Fibroblast of villous mesenchyme (primary cell): ENCODE measurements at regions not wholly inside any gene's neighbourhood (a gene's known extent, or its start where the extent isn't known, plus 50 kb on each side); places are given as distances from the start of the nearest gene placed in this dataset.
"Not testable (repeated sequence)": the region's sequence is repeated elsewhere in the genome, so short reads cannot be mapped to it uniquely, and the experiment has no call there.

Source experiments
- DNase-seq: peaks from one replicate; pipeline ENCODE4 v3.0.0-alpha.2; 2010; ENCODE audit warnings: low read depth
- H3K4me3 ChIP-seq: 2 replicates; pipeline ENCODE4 v1.5.1; 2011; ENCODE audit warnings: low read depth, mild to moderate bottlenecking, low read length
- TF ChIP-seq, protein P1 (sequence below): IDR thresholded peaks from 2 replicates; pipeline ENCODE4 v1.5.1; 2012; ENCODE audit warnings: low read depth, mild to moderate bottlenecking, low read length; ENCODE audit not compliant: insufficient read depth

DNA sequence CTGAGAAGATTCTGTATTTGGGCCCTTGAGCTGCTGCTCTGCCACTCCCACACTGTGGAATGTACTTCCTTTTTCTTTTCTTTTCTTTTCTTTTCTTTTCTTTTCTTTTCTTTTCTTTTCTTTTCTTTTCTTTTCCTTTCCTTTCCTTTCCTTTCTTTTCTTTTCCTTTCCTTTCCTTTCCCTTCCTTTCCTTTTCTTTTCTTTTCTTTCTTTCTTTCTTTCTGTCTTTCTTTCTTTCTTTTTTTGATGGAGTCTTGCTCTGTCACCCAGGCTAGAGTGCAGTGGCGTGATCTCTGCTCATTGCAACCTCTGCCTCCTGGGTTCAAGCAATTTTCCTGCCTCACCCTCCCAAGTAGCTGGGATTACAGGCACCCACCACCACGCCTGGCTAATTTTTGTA is 89.8 kb downstream of the DNAAF6 start:
- not testable (repeated sequence) for DNase-seq, H3K4me3 ChIP-seq

DNA sequence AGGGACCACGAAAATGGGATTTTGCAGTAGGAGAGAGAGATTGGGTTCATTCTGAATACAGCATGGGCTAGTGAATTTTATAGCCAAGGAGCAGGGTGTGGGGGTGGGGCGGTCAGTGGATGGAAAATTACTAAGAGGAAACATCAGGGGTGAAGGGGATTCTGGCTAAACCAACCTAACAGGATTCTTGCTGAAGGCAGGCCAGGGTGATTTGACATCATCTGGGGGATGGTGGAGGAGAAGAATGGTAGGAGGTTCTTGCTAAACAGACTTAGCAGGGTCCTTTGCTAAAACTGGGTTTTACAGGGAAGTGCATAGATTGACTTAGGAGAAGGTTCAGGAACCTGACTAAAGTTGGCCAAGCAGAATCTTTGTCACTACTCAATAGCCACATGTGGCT is 91.9 kb downstream of the DNAAF6 start:
- TF ChIP-seq, protein P1, sequence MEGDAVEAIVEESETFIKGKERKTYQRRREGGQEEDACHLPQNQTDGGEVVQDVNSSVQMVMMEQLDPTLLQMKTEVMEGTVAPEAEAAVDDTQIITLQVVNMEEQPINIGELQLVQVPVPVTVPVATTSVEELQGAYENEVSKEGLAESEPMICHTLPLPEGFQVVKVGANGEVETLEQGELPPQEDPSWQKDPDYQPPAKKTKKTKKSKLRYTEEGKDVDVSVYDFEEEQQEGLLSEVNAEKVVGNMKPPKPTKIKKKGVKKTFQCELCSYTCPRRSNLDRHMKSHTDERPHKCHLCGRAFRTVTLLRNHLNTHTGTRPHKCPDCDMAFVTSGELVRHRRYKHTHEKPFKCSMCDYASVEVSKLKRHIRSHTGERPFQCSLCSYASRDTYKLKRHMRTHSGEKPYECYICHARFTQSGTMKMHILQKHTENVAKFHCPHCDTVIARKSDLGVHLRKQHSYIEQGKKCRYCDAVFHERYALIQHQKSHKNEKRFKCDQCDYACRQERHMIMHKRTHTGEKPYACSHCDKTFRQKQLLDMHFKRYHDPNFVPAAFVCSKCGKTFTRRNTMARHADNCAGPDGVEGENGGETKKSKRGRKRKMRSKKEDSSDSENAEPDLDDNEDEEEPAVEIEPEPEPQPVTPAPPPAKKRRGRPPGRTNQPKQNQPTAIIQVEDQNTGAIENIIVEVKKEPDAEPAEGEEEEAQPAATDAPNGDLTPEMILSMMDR: no peak
- DNase-seq: no peak
- H3K4me3 ChIP-seq: no peak overlapping the region

DNA sequence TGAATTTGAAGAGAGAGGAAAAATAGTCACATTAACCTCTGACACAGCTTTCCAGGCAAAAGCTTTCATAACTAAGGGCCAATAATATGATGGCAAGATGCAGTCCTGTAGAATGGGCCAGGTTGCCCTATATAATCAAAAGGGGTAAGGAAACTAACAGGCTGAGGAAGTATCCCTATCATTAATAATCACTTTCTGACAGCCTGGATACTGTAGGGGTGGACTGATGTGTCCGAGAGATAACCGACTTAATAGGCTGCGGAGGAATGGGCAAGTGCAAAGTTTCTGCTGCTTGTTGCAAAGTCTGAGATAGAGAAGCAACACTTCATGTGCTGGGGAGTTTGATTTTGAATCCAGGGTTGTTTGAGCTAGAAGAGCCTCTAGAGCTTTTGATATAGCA is 94.8 kb downstream of the DNAAF6 start:
- DNase-seq: no peak
- TF ChIP-seq, protein P1: no peak

GRCh38 chrX:107304141-107304540 is 97.7 kb downstream of the DNAAF6 start:
- DNase-seq: no peak
- TF ChIP-seq, protein P1: no peak
- no peak overlapping the region for H3K4me3 ChIP-seq

More for the DNA sequence above, 94.8 kb downstream of the DNAAF6 start:
- H3K4me3 ChIP-seq: no peak overlapping the region

DNA sequence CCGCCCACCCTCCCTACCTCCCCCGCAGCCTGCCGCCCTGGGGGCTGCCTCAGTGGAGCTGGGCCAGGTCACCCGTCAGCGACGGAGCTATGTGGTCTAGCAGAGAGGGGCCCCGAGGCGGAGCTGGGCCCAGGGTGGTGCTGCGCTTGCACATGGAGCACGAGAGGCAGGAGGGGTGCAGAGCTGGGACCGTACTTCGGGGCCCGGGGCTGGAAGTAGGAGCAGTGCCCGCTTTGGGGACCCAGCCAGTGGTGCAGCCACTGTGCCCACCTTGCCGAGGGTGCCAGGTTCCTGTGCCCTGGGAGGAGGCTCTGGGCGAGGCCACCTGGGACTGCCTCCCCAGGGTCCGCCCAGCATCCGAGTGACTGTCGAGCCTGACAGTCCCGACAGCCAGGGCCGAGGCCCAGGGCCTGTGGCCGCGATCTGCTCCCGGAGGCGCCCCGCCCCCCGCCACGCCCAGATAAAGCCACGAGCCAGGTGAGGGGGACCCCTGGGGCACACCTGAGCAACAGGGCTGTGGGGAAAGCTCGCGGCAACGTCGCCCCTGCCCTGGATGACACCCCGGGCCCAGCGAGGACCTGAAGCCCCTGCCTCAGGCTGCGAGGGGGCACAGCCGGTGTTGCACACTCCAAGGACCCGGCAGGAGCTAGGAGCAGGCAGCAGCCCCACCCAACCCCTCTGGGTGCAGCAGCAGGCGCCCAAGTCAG is 117.5 kb downstream of the DNAAF6 start:
- TF ChIP-seq, protein P1: no peak
- DNase-seq: no peak
- H3K4me3 ChIP-seq: no peak overlapping the region

GRCh38 chrX:107324493-107325310 is 118.3 kb downstream of the DNAAF6 start:
- no peak overlapping the region for H3K4me3 ChIP-seq
- TF ChIP-seq, protein P1: peak; percentile 19
- DNase-seq: peak; percentile 22

DNA sequence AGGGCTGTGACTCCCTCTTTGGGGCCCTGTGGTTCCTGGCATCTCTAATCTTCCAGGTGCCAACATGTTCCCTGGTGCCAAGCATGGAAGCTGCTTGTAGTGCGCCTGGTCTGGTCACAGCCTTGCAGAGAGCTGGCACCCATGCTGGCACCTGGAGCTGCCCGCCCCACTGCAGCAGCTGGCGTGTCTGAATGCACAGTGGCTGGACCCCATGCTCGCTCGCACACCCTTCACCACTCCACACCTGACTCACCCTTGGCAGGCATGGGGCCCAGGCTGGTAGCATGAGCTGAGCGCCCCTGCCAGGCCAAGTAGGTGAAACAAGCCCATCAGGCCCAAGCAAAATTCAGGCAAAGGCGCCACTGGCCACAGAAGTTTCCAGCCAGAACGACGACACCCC is 119.1 kb downstream of the DNAAF6 start:
- no peak for DNase-seq
- TF ChIP-seq, protein P1: no peak
- no peak overlapping the region for H3K4me3 ChIP-seq
